ENCODE measurements at regions not wholly inside any gene's neighbourhood (a gene's known extent, or its start where the extent isn't known, plus 50 kb on each side); places are given as distances from the start of the nearest gene placed in this dataset.

GRCh38 chr6:23388086-23388783 lies 737.8 kb upstream of the NRSN1 start:
- TF ChIP-seq POLR2A (IDR thresholded peaks at IDR 0.05; ENCODE audit: borderline replicate concordance, extremely low read depth, insufficient read depth, insufficient read length) (no peak), ZBTB33 (IDR thresholded peaks at IDR 0.05; ENCODE audit: extremely low read depth, insufficient replicate concordance, low read length) (no peak), TCF7L2 (IDR thresholded peaks at IDR 0.05; ENCODE audit: borderline replicate concordance, extremely low read depth, insufficient read depth, insufficient read length) (no peak)
- CTCF ChIA-PET: no interaction called here
- POLR2A ChIA-PET: no interaction called here

DNA sequence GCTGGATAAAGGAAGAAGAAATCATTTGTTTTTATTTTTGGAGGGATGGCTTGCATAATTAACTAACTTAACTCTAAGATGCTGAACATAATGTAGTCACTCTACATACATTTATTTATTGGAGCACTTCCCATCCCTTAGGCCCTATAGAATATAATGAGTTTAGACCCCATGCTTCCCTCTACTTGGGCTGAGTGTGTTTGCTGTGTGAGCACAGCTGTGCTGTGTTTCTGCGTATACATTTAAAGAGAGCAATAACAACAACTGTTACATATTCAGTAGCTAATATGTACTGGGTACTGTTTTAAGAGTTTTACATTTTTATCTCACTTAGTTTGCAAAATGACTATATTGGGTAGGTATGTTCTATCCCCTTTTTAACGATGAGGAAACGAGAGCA lies 736.6 kb upstream of the NRSN1 start:
- no peak overlapping the region for H3K27ac ChIP-seq (ENCODE audit: low read depth, low read length)
- H2AFZ ChIP-seq (ENCODE audit: low read depth, low read length, poor library complexity, severe bottlenecking): no peak overlapping the region
- BruUV-seq (replicated peaks): no TSS peak
- intact Hi-C loops (cut with micrococcal nuclease): no loop called here
- H3K9me2 ChIP-seq (ENCODE audit: insufficient read depth): no peaks in the 10 kb centered on the region
- ChIA-PET RAD21 (ENCODE audit: low non-redundant PET in 1 of 2, low total read pairs in 2 of 2, uncharacterized antibody in 2 of 2, unreplicated experiment in 2 of 2) (no interaction called here), CTCF (no interaction called here), POLR2A (no interaction called here)
- H3K4me3 ChIP-seq (replicated peaks in 1 of 2; ENCODE audit: low read depth in 1 of 2, low read length in 2 of 2): no peak overlapping the region
- no peaks in the 10 kb centered on the region for H3K36me3 ChIP-seq (ENCODE audit: control insufficient read depth in 1 of 2, insufficient read depth in 2 of 2, low read length in 2 of 2)
- H3K27me3 ChIP-seq (ENCODE audit: insufficient read depth, low read length): no peaks in the 10 kb centered on the region
- no peak overlapping the region for H3K4me2 ChIP-seq (ENCODE audit: low read length)
- H3K9me3 ChIP-seq (ENCODE audit: control insufficient read depth in 1 of 2, insufficient read depth in 1 of 2, low read depth in 1 of 2, low read length in 2 of 2): peaks cover 0 to 3% of the 10 kb centered on the region in 2 experiments; a peak in 2 of 4 replicates
- ATAC-seq: no peak
- no peaks in the 10 kb centered on the region for H3K79me2 ChIP-seq (ENCODE audit: insufficient read depth, low read length)
- H3K4me1 ChIP-seq (ENCODE audit: control insufficient read depth in 1 of 2, insufficient read depth in 2 of 2, low read length in 2 of 2): no peaks in the 10 kb centered on the region
- no peak for DNase-seq (ENCODE audit: low read depth, low spot score)
- no peak overlapping the region for H3K9ac ChIP-seq (ENCODE audit: low read length)
- no peaks in the 10 kb centered on the region for H4K20me1 ChIP-seq (ENCODE audit: insufficient read depth)
- no peak for TF ChIP-seq EZH2phosphoT487 (IDR thresholded peaks at IDR 0.05; ENCODE audit: borderline replicate concordance)
- TF ChIP-seq SIN3A (IDR thresholded peaks at IDR 0.05; ENCODE audit: low read depth): no peak
- no peak for TF ChIP-seq CBX3 (IDR thresholded peaks at IDR 0.05; ENCODE audit: low read depth)
- TF ChIP-seq ZBTB33 (IDR thresholded peaks at IDR 0.05; ENCODE audit: extremely low read depth, insufficient replicate concordance, low read length): no peak
- no peak for TF ChIP-seq FOSL1 (IDR thresholded peaks at IDR 0.05; ENCODE audit: low read depth)
- no peak for TF ChIP-seq ZNF274 (IDR thresholded peaks at IDR 0.05; ENCODE audit: low read depth, low read length)
- TF ChIP-seq CEBPB (IDR thresholded peaks at IDR 0.05; ENCODE audit: low read depth): no peak
- TF ChIP-seq, protein P1, sequence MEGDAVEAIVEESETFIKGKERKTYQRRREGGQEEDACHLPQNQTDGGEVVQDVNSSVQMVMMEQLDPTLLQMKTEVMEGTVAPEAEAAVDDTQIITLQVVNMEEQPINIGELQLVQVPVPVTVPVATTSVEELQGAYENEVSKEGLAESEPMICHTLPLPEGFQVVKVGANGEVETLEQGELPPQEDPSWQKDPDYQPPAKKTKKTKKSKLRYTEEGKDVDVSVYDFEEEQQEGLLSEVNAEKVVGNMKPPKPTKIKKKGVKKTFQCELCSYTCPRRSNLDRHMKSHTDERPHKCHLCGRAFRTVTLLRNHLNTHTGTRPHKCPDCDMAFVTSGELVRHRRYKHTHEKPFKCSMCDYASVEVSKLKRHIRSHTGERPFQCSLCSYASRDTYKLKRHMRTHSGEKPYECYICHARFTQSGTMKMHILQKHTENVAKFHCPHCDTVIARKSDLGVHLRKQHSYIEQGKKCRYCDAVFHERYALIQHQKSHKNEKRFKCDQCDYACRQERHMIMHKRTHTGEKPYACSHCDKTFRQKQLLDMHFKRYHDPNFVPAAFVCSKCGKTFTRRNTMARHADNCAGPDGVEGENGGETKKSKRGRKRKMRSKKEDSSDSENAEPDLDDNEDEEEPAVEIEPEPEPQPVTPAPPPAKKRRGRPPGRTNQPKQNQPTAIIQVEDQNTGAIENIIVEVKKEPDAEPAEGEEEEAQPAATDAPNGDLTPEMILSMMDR (IDR thresholded peaks at IDR 0.05 in 2 of 3, conservative IDR thresholded peaks at IDR 0.05 in 1 of 3; ENCODE audit: borderline replicate concordance in 1 of 3, insufficient read depth in 1 of 3, low read depth in 2 of 3, low read length in 2 of 3): no peak
- TF ChIP-seq POLR2AphosphoS5 (IDR thresholded peaks at IDR 0.05; ENCODE audit: low read depth, low read length): no peak
- no peak for TF ChIP-seq SP1 (IDR thresholded peaks at IDR 0.05; ENCODE audit: low read depth)
- TF ChIP-seq, protein P2, sequence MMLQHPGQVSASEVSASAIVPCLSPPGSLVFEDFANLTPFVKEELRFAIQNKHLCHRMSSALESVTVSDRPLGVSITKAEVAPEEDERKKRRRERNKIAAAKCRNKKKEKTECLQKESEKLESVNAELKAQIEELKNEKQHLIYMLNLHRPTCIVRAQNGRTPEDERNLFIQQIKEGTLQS (IDR thresholded peaks at IDR 0.05): no peak
- no peak for TF ChIP-seq TCF7L2 (IDR thresholded peaks at IDR 0.05; ENCODE audit: borderline replicate concordance, extremely low read depth, insufficient read depth, insufficient read length)

More at GRCh38 chr6:23388086-23388783, 737.8 kb upstream of the NRSN1 start:
- H3K4me1 ChIP-seq (ENCODE audit: control insufficient read depth in 1 of 2, insufficient read depth in 2 of 2, low read length in 2 of 2): no peaks in the 10 kb centered on the region
- no peak overlapping the region for H2AFZ ChIP-seq (ENCODE audit: low read depth, low read length, poor library complexity, severe bottlenecking)
- DNase-seq (ENCODE audit: low read depth, low spot score): no peak
- RAD21 ChIA-PET (ENCODE audit: low non-redundant PET in 1 of 2, low total read pairs in 2 of 2, uncharacterized antibody in 2 of 2, unreplicated experiment in 2 of 2): no interaction called here
- peaks cover 0 to 3% of the 10 kb centered on the region in 2 experiments; a peak in 2 of 4 replicates for H3K9me3 ChIP-seq (ENCODE audit: control insufficient read depth in 1 of 2, insufficient read depth in 1 of 2, low read depth in 1 of 2, low read length in 2 of 2)
- H3K9ac ChIP-seq (ENCODE audit: low read length): no peak overlapping the region
- no peaks in the 10 kb centered on the region for H3K27me3 ChIP-seq (ENCODE audit: insufficient read depth, low read length)
- H3K4me2 ChIP-seq (ENCODE audit: low read length): no peak overlapping the region
- no peaks in the 10 kb centered on the region for H3K79me2 ChIP-seq (ENCODE audit: insufficient read depth, low read length)
- no peak overlapping the region for H3K27ac ChIP-seq (ENCODE audit: low read depth, low read length)
- H4K20me1 ChIP-seq (ENCODE audit: insufficient read depth): no peaks in the 10 kb centered on the region
- no peaks in the 10 kb centered on the region for H3K9me2 ChIP-seq (ENCODE audit: insufficient read depth)
- intact Hi-C loops (cut with micrococcal nuclease): no loop called here
- no peak for ATAC-seq
- no peak overlapping the region for H3K4me3 ChIP-seq (replicated peaks in 1 of 2; ENCODE audit: low read depth in 1 of 2, low read length in 2 of 2)
- no peaks in the 10 kb centered on the region for H3K36me3 ChIP-seq (ENCODE audit: control insufficient read depth in 1 of 2, insufficient read depth in 2 of 2, low read length in 2 of 2)
- BruUV-seq (replicated peaks): no TSS peak
